Neural cell (in vitro differentiated cells): ENCODE measurements at regions not wholly inside any gene's neighbourhood (a gene's known extent, or its start where the extent isn't known, plus 50 kb on each side); places are given as distances from the start of the nearest gene placed in this dataset.

Experiments used
- H2AFZ ChIP-seq: fragments of 200-600, 300-800 bp; sonication (generic), shearing (Covaris generic); 2 replicates; pipeline ENCODE4 v1.6.0; 2014; ENCODE audit warnings: low read depth, mild to moderate bottlenecking, antibody characterized with exemption, low read length, moderate library complexity
- H3F3A ChIP-seq: fragments of 200-600 bp; shearing (Covaris generic); 2 replicates; pipeline ENCODE4 v1.6.1; 2016; ENCODE audit warnings: mild to moderate bottlenecking, moderate library complexity, mixed read lengths, antibody characterized with exemption, low read length; ENCODE audit not compliant: insufficient read depth, poor library complexity, severe bottlenecking
- H3K27ac ChIP-seq: fragments of 200-600, 300-800 bp; sonication (generic), shearing (Covaris generic); 2 replicates; pipeline ENCODE4 v1.5.1; 2014; ENCODE audit warnings: mild to moderate bottlenecking, low read length, moderate library complexity
- H3K27me3 ChIP-seq: fragments of 300-800, 200-600 bp; sonication (generic), shearing (Covaris generic); 2 replicates; pipeline ENCODE4 v1.6.0; 2014; ENCODE audit warnings: mild to moderate bottlenecking, low read depth, low read length, moderate library complexity; ENCODE audit not compliant: insufficient read depth
- H3K36me3 ChIP-seq: fragments of 300-800, 200-600 bp; sonication (generic), shearing (Covaris generic); 2 replicates; pipeline ENCODE4 v1.5.1; 2014; ENCODE audit warnings: mild to moderate bottlenecking, antibody characterized with exemption, low read length, moderate library complexity; ENCODE audit not compliant: insufficient read depth
- H3K4me2 ChIP-seq: fragments of 300-800, 200-600 bp; sonication (generic), shearing (Covaris generic); 2 replicates; pipeline ENCODE4 v1.6.0; 2014; ENCODE audit warnings: mild to moderate bottlenecking, low read length
- H3K4me3 ChIP-seq: fragments of 300-800, 200-600 bp; sonication (generic), shearing (Covaris generic); 2 replicates; pipeline ENCODE4 v1.5.1; 2014; ENCODE audit warnings: mild to moderate bottlenecking, low read length, moderate library complexity
- H3K79me2 ChIP-seq: fragments of 200-600 bp; shearing (Covaris generic); replicated peaks from 2 replicates; pipeline ENCODE4 v1.6.0; 2014; ENCODE audit warnings: mild to moderate bottlenecking, low read length, moderate library complexity; ENCODE audit not compliant: insufficient read depth
- H3K9ac ChIP-seq: fragments of 300-800, 200-600 bp; sonication (generic), shearing (Covaris generic); 2 replicates; pipeline ENCODE4 v1.6.1; 2016; ENCODE audit warnings: mild to moderate bottlenecking, low read length, mixed read lengths
- H3K9me2 ChIP-seq: fragments of 200-600 bp; shearing (Covaris generic); 2 replicates; pipeline ENCODE4 v1.6.1; 2016; ENCODE audit warnings: mild to moderate bottlenecking, low read length, mixed read lengths; ENCODE audit not compliant: insufficient read depth
- H3K9me3 ChIP-seq: fragments of 200-600, 300-800 bp; sonication (generic), shearing (Covaris generic); 2 replicates; pipeline ENCODE4 v1.6.1; 2016; ENCODE audit warnings: mild to moderate bottlenecking, mixed run types, low read length, moderate library complexity, mixed read lengths
- H4K20me1 ChIP-seq: fragments of 200-600 bp; shearing (Covaris generic); 2 replicates; pipeline ENCODE4 v1.6.1; 2016; ENCODE audit warnings: mild to moderate bottlenecking, mixed run types; ENCODE audit not compliant: insufficient read depth
- CTCF ChIP-seq: fragments of 450-650 bp; IDR thresholded peaks from 2 replicates; pipeline ENCODE4 v1.5.1; 2014; ENCODE audit warnings: antibody characterized with exemption, mild to moderate bottlenecking, moderate library complexity; ENCODE audit not compliant: poor library complexity, severe bottlenecking
- EP300 ChIP-seq: fragments of 450-650 bp; conservative IDR thresholded peaks from 2 replicates; pipeline ENCODE4 v1.6.1; 2014; ENCODE audit warnings: antibody characterized with exemption, mild to moderate bottlenecking, moderate library complexity; ENCODE audit not compliant: poor library complexity, severe bottlenecking
- EZH2 ChIP-seq: fragments of 200-600, 300-800 bp; shearing (Covaris generic), sonication (generic); IDR thresholded peaks from 2 replicates; pipeline ENCODE4 v1.6.1; 2014; ENCODE audit warnings: antibody characterized with exemption, low read length, borderline replicate concordance, mild to moderate bottlenecking; ENCODE audit not compliant: insufficient read depth, poor library complexity, severe bottlenecking
- MXI1 ChIP-seq: fragments of 450-650 bp; conservative IDR thresholded peaks from 2 replicates; pipeline ENCODE4 v1.6.1; 2014; ENCODE audit warnings: antibody characterized with exemption, mild to moderate bottlenecking; ENCODE audit not compliant: poor library complexity, severe bottlenecking
- REST ChIP-seq: IDR thresholded peaks from 2 replicates; pipeline ENCODE4 v1.6.1; 2012; ENCODE audit warnings: borderline replicate concordance
- SMC3 ChIP-seq: fragments of 450-650 bp; conservative IDR thresholded peaks from 2 replicates; pipeline ENCODE4 v1.6.1; 2014; ENCODE audit warnings: antibody characterized with exemption, mild to moderate bottlenecking, moderate library complexity; ENCODE audit not compliant: poor library complexity
- TAF1 ChIP-seq: IDR thresholded peaks from 2 replicates; pipeline ENCODE4 v1.6.1; 2012; ENCODE audit warnings: low read depth

- no peak overlapping the region for H3K4me2 ChIP-seq
- no peaks in the 10 kb centered on the region for H3K27me3 ChIP-seq
- H3K4me3 ChIP-seq, result no peak overlapping the region
- no peak overlapping the region for H2AFZ ChIP-seq
- no peaks in the 10 kb centered on the region for H3K79me2 ChIP-seq
- H3K36me3 ChIP-seq, result no peaks in the 10 kb centered on the region
- no peaks in the 10 kb centered on the region for H4K20me1 ChIP-seq
- H3K9me2 ChIP-seq, result no peaks in the 10 kb centered on the region
- H3K27ac ChIP-seq, result no peak overlapping the region
- TF ChIP-seq CTCF (no peak), REST (no peak), MXI1 (no peak), TAF1 (no peak)
- no peaks in the 10 kb centered on the region for H3F3A ChIP-seq
- H3K9ac ChIP-seq, result no peak overlapping the region
- no peaks in the 10 kb centered on the region for H3K9me3 ChIP-seq
Measured at GRCh38 chrX:94097868-94098267, 423.9 kb downstream of the FAM133A start.

- TF ChIP-seq REST (no peak), MXI1 (no peak), EZH2 (no peak), EP300 (no peak), SMC3 (no peak), TAF1 (no peak), CTCF (peak; percentile 14)
- Histone ChIP-seq H3K27ac (no peak overlapping the region), H3K9ac (no peak overlapping the region), H3K36me3 (no peaks in the 10 kb centered on the region), H3K4me2 (no peak overlapping the region), H3K9me2 (no peaks in the 10 kb centered on the region), H2AFZ (no peak overlapping the region), H3F3A (no peaks in the 10 kb centered on the region), H4K20me1 (no peaks in the 10 kb centered on the region), H3K27me3 (no peaks in the 10 kb centered on the region), H3K9me3 (no peaks in the 10 kb centered on the region), H3K4me3 (no peak overlapping the region), H3K79me2 (no peaks in the 10 kb centered on the region)
Measured at GRCh38 chrX:94107981-94108380, 434.0 kb downstream of the FAM133A start.
